ENCODE measurements at regions not wholly inside any gene's neighbourhood (a gene's known extent, or its start where the extent isn't known, plus 50 kb on each side); places are given as distances from the start of the nearest gene placed in this dataset.

GRCh38 chr9:89655990-89656657, 51.3 kb downstream of the GADD45G start:
- intact Hi-C loops (cut with micrococcal nuclease), result loop anchor here (5.0 kb wide), 1 partner anchor 339 kb away; the partner anchor contains the start of gene SECISBP2

GRCh38 chr9:89657295-89657694, 52.5 kb downstream of the GADD45G start:
- intact Hi-C loops (cut with micrococcal nuclease), result loop anchor here (1.0 to 5.0 kb wide), 4 partner anchors 44 to 340 kb away; partner anchors contain the start of gene SECISBP2

- intact Hi-C loops (cut with micrococcal nuclease), result loop anchor here (1.0 to 5.0 kb wide), 4 partner anchors 44 to 340 kb away; partner anchors contain the start of gene SECISBP2
These were observed 53.0 kb downstream of the GADD45G start for GRCh38 chr9:89657765-89658164.

GRCh38 chr9:89658401-89658800, 53.6 kb downstream of the GADD45G start:
- intact Hi-C loops (cut with micrococcal nuclease), result loop anchor here (5.0 kb wide), 1 partner anchor 341 kb away; the partner anchor contains the start of gene SECISBP2

- intact Hi-C loops (cut with micrococcal nuclease), result loop anchor here (5.0 kb wide), 1 partner anchor 342 kb away; the partner anchor contains the start of gene SECISBP2
These were observed 54.1 kb downstream of the GADD45G start for GRCh38 chr9:89658931-89659330.

- intact Hi-C loops (cut with micrococcal nuclease), result loop anchor here (5.0 kb wide), 1 partner anchor 342 kb away; the partner anchor contains the start of gene SECISBP2
These were observed 54.7 kb downstream of the GADD45G start for GRCh38 chr9:89659473-89659872.

- intact Hi-C loops (cut with micrococcal nuclease), result loop anchor here (5.0 kb wide), 1 partner anchor 343 kb away; the partner anchor contains the start of gene SECISBP2
These were observed 55.3 kb downstream of the GADD45G start for GRCh38 chr9:89659891-89660685.

- intact Hi-C loops (cut with micrococcal nuclease), result no loop called here
These were observed 56.7 kb downstream of the GADD45G start for GRCh38 chr9:89661391-89661949.

GRCh38 chr9:89661956-89662717, 57.3 kb downstream of the GADD45G start:
- intact Hi-C loops (cut with micrococcal nuclease), result no loop called here

GRCh38 chr9:89662718-89663613, 58.2 kb downstream of the GADD45G start:
- intact Hi-C loops (cut with micrococcal nuclease), result no loop called here

GRCh38 chr9:89663614-89663970, 58.8 kb downstream of the GADD45G start:
- intact Hi-C loops (cut with micrococcal nuclease), result no loop called here

GRCh38 chr9:89664010-89664409, 59.2 kb downstream of the GADD45G start:
- intact Hi-C loops (cut with micrococcal nuclease), result no loop called here

GRCh38 chr9:89664896-89665329, 60.1 kb downstream of the GADD45G start:
- intact Hi-C loops (cut with micrococcal nuclease), result no loop called here

- intact Hi-C loops (cut with micrococcal nuclease), result no loop called here
These were observed 61.6 kb downstream of the GADD45G start for GRCh38 chr9:89666364-89666763.

GRCh38 chr9:89666950-89667349, 62.1 kb downstream of the GADD45G start:
- intact Hi-C loops (cut with micrococcal nuclease), result no loop called here

GRCh38 chr9:89667726-89668125, 62.9 kb downstream of the GADD45G start:
- intact Hi-C loops (cut with micrococcal nuclease), result no loop called here

GRCh38 chr9:89668216-89668865, 63.5 kb downstream of the GADD45G start:
- intact Hi-C loops (cut with micrococcal nuclease), result no loop called here

GRCh38 chr9:89668866-89669246, 64.0 kb downstream of the GADD45G start:
- intact Hi-C loops (cut with micrococcal nuclease), result no loop called here

GRCh38 chr9:89669361-89669842, 64.6 kb downstream of the GADD45G start:
- intact Hi-C loops (cut with micrococcal nuclease), result no loop called here
